Chondrocyte (in vitro differentiated cells): ENCODE measurements at regions not wholly inside any gene's neighbourhood (a gene's known extent, or its start where the extent isn't known, plus 50 kb on each side); places are given as distances from the start of the nearest gene placed in this dataset.

Experiments
- DNase-seq: peaks from one replicate; pipeline ENCODE4 v3.0.0; 2021; ENCODE audit warnings: mixed read lengths, low spot score
- H3K27ac Mint-ChIP-seq: one replicate; pipeline ENCODE4 v1.8.0; 2021; ENCODE audit warnings: mild to moderate bottlenecking, moderate library complexity, mixed read lengths; ENCODE audit not compliant: unreplicated experiment
- H3K27me3 Mint-ChIP-seq: 2 replicates; pipeline ENCODE4 v1.8.0; 2021; ENCODE audit warnings: low read depth, mixed read lengths
- H3K36me3 Mint-ChIP-seq: 2 replicates; pipeline ENCODE4 v1.8.0; 2021; ENCODE audit warnings: low read depth, mixed read lengths
- H3K4me1 Mint-ChIP-seq: 2 replicates; pipeline ENCODE4 v1.8.0; 2021; ENCODE audit warnings: low read depth, mild to moderate bottlenecking, mixed read lengths
- H3K4me3 Mint-ChIP-seq: one replicate; pipeline ENCODE4 v1.8.0; 2021; ENCODE audit warnings: mild to moderate bottlenecking, moderate library complexity, mixed read lengths; ENCODE audit not compliant: unreplicated experiment
- H3K9me3 Mint-ChIP-seq: 2 replicates; pipeline ENCODE4 v1.8.0; 2021; ENCODE audit warnings: low read depth, mixed read lengths
- CTCF ChIP-seq: fragments of 200-600 bp; sonication (generic); IDR thresholded peaks from 2 replicates; pipeline ENCODE4 v1.5.0; 2021; ENCODE audit warnings: antibody characterized with exemption, mild to moderate bottlenecking, moderate library complexity

DNA sequence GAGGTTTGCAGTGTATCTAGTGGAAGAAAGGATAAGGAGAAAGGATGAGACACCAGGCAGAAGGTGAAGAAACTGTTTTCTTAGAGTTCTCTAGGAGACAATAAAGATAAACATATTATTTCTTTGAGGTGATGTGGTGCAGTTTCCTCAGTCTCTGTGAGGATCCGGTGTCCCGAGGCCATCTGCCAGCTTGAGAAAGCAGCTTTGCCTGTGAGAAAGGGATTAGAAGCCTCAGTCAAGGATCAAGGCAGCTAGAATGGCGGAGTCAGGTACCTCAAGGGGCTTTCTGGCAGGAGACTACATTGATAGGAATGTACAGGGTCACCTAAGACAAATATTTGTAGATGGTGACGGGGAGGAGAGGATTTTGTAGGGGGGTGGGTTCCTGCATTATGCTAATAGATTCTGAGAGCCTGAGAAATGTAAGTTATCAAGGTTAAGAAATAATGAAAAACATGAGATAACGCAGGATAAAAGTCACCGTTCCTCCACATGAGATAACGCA, 103.9 kb upstream of the MB21D2 start:
- no peak for DNase-seq
- Mint-ChIP-seq H3K9me3 (no peaks in the 10 kb centered on the region), H3K4me1 (no peaks in the 10 kb centered on the region), H3K4me3 (no peak overlapping the region), H3K27ac (no peak overlapping the region), H3K27me3 (peaks cover 2% of the 10 kb centered on the region), H3K36me3 (no peaks in the 10 kb centered on the region)
- no peak for TF ChIP-seq CTCF

GRCh38 chr3:193023218-193023617, 105.6 kb upstream of the MB21D2 start:
- H3K4me3 Mint-ChIP-seq = no peak overlapping the region
- H3K27me3 Mint-ChIP-seq = peaks cover 4% of the 10 kb centered on the region
- no peak overlapping the region for H3K27ac Mint-ChIP-seq
- TF ChIP-seq CTCF = no peak
- DNase-seq = no peak
- no peaks in the 10 kb centered on the region for H3K9me3 Mint-ChIP-seq
- H3K4me1 Mint-ChIP-seq = no peaks in the 10 kb centered on the region
- no peaks in the 10 kb centered on the region for H3K36me3 Mint-ChIP-seq

GRCh38 chr3:193028258-193028657, 110.6 kb upstream of the MB21D2 start:
- Mint-ChIP-seq H3K27ac (no peak overlapping the region), H3K9me3 (no peaks in the 10 kb centered on the region), H3K27me3 (peaks cover 7% of the 10 kb centered on the region), H3K4me3 (no peak overlapping the region), H3K4me1 (peaks cover 6% of the 10 kb centered on the region), H3K36me3 (no peaks in the 10 kb centered on the region)
- no peak for DNase-seq
- no peak for TF ChIP-seq CTCF

DNA sequence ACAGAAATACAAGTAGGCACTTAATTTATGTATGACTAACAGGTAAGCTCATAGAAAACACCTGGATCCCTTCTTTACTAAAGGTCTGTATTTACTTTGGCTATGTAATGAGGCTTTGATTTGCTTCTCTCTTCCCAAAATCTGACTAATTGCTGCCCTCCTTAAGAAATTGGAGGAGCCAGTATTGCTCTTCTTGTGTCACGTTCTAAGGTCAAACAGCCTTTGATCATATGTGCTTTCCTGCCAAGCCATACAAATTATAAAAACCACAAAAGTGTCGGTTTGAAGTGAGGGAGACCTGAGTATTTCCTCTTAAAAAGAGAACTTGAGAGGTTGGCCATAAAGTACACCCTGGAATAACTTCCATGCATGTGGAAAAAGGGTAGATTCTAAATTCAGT, 112.1 kb upstream of the MB21D2 start:
- no peak for DNase-seq
- Mint-ChIP-seq H3K4me1 (peaks cover 6% of the 10 kb centered on the region), H3K36me3 (no peaks in the 10 kb centered on the region), H3K4me3 (no peak overlapping the region), H3K27me3 (peaks cover 8% of the 10 kb centered on the region), H3K9me3 (no peaks in the 10 kb centered on the region), H3K27ac (no peak overlapping the region)
- no peak for TF ChIP-seq CTCF

GRCh38 chr3:193030276-193030675, 112.6 kb upstream of the MB21D2 start:
- H3K27me3 Mint-ChIP-seq = peaks cover 9% of the 10 kb centered on the region
- H3K36me3 Mint-ChIP-seq = no peaks in the 10 kb centered on the region
- H3K4me3 Mint-ChIP-seq = no peak overlapping the region
- no peak for DNase-seq
- peaks cover 6% of the 10 kb centered on the region for H3K4me1 Mint-ChIP-seq
- TF ChIP-seq CTCF = no peak
- no peaks in the 10 kb centered on the region for H3K9me3 Mint-ChIP-seq
- no peak overlapping the region for H3K27ac Mint-ChIP-seq
